ENCODE measurements at regions not wholly inside any gene's neighbourhood (a gene's known extent, or its start where the extent isn't known, plus 50 kb on each side); places are given as distances from the start of the nearest gene placed in this dataset.

- DNase-seq (ENCODE audit: insufficient read length, low spot score) (no peak), FAIRE-seq (no peak)
- TF ChIP-seq, protein P1, sequence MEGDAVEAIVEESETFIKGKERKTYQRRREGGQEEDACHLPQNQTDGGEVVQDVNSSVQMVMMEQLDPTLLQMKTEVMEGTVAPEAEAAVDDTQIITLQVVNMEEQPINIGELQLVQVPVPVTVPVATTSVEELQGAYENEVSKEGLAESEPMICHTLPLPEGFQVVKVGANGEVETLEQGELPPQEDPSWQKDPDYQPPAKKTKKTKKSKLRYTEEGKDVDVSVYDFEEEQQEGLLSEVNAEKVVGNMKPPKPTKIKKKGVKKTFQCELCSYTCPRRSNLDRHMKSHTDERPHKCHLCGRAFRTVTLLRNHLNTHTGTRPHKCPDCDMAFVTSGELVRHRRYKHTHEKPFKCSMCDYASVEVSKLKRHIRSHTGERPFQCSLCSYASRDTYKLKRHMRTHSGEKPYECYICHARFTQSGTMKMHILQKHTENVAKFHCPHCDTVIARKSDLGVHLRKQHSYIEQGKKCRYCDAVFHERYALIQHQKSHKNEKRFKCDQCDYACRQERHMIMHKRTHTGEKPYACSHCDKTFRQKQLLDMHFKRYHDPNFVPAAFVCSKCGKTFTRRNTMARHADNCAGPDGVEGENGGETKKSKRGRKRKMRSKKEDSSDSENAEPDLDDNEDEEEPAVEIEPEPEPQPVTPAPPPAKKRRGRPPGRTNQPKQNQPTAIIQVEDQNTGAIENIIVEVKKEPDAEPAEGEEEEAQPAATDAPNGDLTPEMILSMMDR (IDR thresholded peaks at IDR 0.05; ENCODE audit: insufficient read depth, missing control alignments): no peak
Measured at GRCh38 chr10:24783504-24783903, 59.8 kb upstream of the ARHGAP21 start.

GRCh38 chr10:24779737-24780136, 56.0 kb upstream of the ARHGAP21 start:
- FAIRE-seq (no peak), DNase-seq (ENCODE audit: insufficient read length, low spot score) (no peak)
- TF ChIP-seq, protein P1 (IDR thresholded peaks at IDR 0.05; ENCODE audit: insufficient read depth, missing control alignments): no peak

GRCh38 chr10:24778298-24778697, 54.6 kb upstream of the ARHGAP21 start:
- TF ChIP-seq, protein P1 (IDR thresholded peaks at IDR 0.05; ENCODE audit: insufficient read depth, missing control alignments): no peak
- DNase-seq (ENCODE audit: insufficient read length, low spot score) (no peak), FAIRE-seq (no peak)

GRCh38 chr10:24777196-24777595, 53.5 kb upstream of the ARHGAP21 start:
- FAIRE-seq (no peak), DNase-seq (ENCODE audit: insufficient read length, low spot score) (no peak)
- TF ChIP-seq, protein P1 (IDR thresholded peaks at IDR 0.05; ENCODE audit: insufficient read depth, missing control alignments): no peak

DNA sequence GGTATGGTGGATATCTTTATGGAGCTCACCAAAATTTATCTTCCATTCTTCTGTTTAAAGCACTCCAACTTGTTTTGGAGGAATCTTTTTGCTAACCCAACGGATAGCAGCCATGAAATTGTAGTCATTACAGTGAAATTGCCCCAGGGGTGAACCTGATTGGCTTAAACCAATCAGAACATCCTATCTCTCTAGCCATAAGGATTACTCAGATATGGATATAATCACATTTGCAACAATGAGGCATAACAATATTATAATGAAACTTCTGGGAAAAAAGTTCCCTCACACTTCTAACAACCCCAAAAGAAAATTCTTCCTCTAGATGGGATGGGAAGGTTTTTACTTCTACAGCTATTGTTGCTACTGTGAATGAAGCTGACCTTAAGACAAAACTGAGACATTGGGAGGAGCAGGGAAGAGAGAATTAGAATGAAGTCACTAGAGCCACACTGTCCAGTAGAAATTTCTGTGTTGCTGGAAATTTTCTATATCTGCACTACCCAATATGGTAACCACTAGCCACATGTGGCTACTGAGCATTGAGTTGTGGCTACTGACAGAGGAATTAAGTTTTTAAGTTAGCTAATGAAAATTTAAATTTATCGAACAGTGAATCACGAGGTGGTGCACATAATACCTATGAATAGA, 50.4 kb upstream of the ARHGAP21 start:
- DNase-seq (ENCODE audit: insufficient read length, low spot score) (no peak), FAIRE-seq (no peak)
- TF ChIP-seq, protein P1 (IDR thresholded peaks at IDR 0.05; ENCODE audit: insufficient read depth, missing control alignments): no peak
